WERI-Rb-1 (cell line): ENCODE measurements at regions not wholly inside any gene's neighbourhood (a gene's known extent, or its start where the extent isn't known, plus 50 kb on each side); places are given as distances from the start of the nearest gene placed in this dataset.

Source experiments
- DNase-seq: peaks from one replicate; pipeline ENCODE4 v3.0.0-alpha.2; 2020
- H3K27ac ChIP-seq: fragments of 250-450 bp; sonication (Bioruptor Pico); 2 replicates; pipeline ENCODE4 v1.5.1; 2020; ENCODE audit warnings: mild to moderate bottlenecking, moderate library complexity
- H3K27me3 ChIP-seq: fragments of 250-450 bp; sonication (Bioruptor Pico); 2 replicates; pipeline ENCODE4 v1.5.1; 2021; ENCODE audit warnings: mild to moderate bottlenecking, low read depth, moderate library complexity; ENCODE audit not compliant: insufficient read depth, severe bottlenecking
- H3K36me3 ChIP-seq: fragments of 250-450 bp; sonication (Bioruptor Pico); 2 replicates; pipeline ENCODE4 v1.5.1; 2020; ENCODE audit warnings: mild to moderate bottlenecking, moderate library complexity
- H3K4me3 ChIP-seq: 2 replicates; pipeline ENCODE4 v1.5.1; 2011; ENCODE audit warnings: low read depth, mild to moderate bottlenecking, control low read depth, low read length
- H3K9me3 ChIP-seq: fragments of 250-450 bp; sonication (Bioruptor Pico); 2 replicates; pipeline ENCODE4 v1.5.1; 2021; ENCODE audit warnings: mild to moderate bottlenecking, moderate library complexity; ENCODE audit not compliant: severe bottlenecking
- CTCF ChIP-seq: IDR thresholded peaks from 2 replicates; pipeline ENCODE4 v1.5.1; 2011; ENCODE audit warnings: low read depth, mild to moderate bottlenecking, control low read depth, inconsistent platforms, low read length

- no peak overlapping the region for H3K27ac ChIP-seq
- H3K27me3 ChIP-seq, result no peaks in the 10 kb centered on the region
- TF ChIP-seq CTCF, result no peak
- no peaks in the 10 kb centered on the region for H3K36me3 ChIP-seq
- H3K4me3 ChIP-seq, result no peak overlapping the region
- no peaks in the 10 kb centered on the region for H3K9me3 ChIP-seq
- no peak for DNase-seq
Measured at GRCh38 chr17:70769956-70770355, 600.6 kb downstream of the KCNJ2 start.

GRCh38 chr17:70771804-70772386, 602.6 kb downstream of the KCNJ2 start:
- Histone ChIP-seq H3K36me3 (no peaks in the 10 kb centered on the region), H3K27ac (no peak overlapping the region), H3K27me3 (no peaks in the 10 kb centered on the region), H3K9me3 (no peaks in the 10 kb centered on the region), H3K4me3 (no peak overlapping the region)
- TF ChIP-seq CTCF, result no peak
- no peak for DNase-seq

GRCh38 chr17:70772761-70773160, 603.4 kb downstream of the KCNJ2 start:
- no peak for DNase-seq
- no peaks in the 10 kb centered on the region for H3K9me3 ChIP-seq
- TF ChIP-seq CTCF, result no peak
- H3K27me3 ChIP-seq, result no peaks in the 10 kb centered on the region
- no peaks in the 10 kb centered on the region for H3K36me3 ChIP-seq
- H3K4me3 ChIP-seq, result no peak overlapping the region
- H3K27ac ChIP-seq, result no peak overlapping the region

DNA sequence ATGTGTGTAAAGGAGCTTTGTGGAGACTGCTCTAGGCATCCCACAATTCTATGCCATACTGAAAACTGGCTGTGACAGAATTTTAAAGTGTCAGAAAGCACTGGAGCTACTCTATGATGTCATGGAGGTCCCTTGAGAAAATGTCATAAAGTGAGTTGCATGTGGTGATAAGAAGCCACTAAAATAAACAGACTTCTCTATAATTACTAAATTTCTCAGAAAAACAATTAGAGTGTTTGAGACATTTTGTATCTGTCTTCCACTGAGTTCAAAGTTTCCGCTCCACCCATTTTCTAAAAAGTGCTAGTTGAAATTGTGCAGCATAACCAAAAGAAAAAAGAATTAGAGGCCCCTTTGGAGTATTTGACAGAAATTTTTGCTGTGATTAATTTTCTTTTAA, 603.9 kb downstream of the KCNJ2 start:
- no peak for TF ChIP-seq CTCF
- no peaks in the 10 kb centered on the region for H3K9me3 ChIP-seq
- H3K27me3 ChIP-seq, result no peaks in the 10 kb centered on the region
- no peaks in the 10 kb centered on the region for H3K36me3 ChIP-seq
- no peak for DNase-seq
- H3K4me3 ChIP-seq, result no peak overlapping the region
- H3K27ac ChIP-seq, result no peak overlapping the region

GRCh38 chr17:70774339-70775117, 605.2 kb downstream of the KCNJ2 start:
- Histone ChIP-seq H3K36me3 (no peaks in the 10 kb centered on the region), H3K4me3 (no peak overlapping the region), H3K9me3 (no peaks in the 10 kb centered on the region), H3K27me3 (no peaks in the 10 kb centered on the region), H3K27ac (no peak overlapping the region)
- no peak for DNase-seq
- TF ChIP-seq CTCF, result no peak
